ENCODE measurements at regions not wholly inside any gene's neighbourhood (a gene's known extent, or its start where the extent isn't known, plus 50 kb on each side); places are given as distances from the start of the nearest gene placed in this dataset.
"Not testable (repeated sequence)": the region's sequence is repeated elsewhere in the genome, so short reads cannot be mapped to it uniquely, and the experiment has no call there.

DNA sequence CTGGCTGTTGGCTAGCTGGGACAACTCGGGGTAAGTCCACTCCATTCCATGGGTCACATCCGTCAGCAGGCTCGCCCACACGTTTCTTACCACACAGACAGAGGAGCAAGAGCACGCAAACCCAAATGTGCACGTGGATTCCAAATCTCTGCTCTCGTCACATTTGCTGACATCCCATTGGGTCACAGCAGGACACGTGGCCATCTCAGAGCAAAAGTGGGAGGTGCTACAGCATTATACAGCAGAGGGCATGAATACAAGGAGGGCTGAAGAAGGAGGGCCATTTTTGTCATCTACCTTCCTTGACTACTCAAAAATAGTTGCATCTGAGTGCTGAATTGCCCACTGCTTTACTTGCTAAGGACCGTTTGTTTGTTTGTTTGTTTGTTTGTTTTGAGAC, 84.7 kb downstream of the RBBP6 start:
- no peak for DNase-seq

DNA sequence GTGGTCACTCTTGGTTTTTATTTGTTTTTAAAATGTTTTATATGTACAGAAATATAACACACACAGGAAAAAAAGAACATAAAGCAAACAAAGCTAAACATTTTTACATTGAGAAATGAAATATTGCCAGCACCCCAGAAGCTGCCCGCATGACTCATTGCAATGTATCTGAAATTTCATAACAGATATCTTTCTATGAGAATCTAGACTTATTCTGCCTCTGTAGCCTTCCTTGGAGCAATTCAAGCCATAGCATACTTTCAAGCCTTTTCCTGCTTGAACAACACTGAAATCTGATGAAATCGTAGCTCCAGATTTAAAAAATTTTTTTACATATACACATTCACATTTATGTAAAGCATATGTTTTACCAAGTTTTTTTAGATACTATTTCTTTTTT, 86.9 kb downstream of the RBBP6 start:
- peak; percentile 62 for DNase-seq

DNA sequence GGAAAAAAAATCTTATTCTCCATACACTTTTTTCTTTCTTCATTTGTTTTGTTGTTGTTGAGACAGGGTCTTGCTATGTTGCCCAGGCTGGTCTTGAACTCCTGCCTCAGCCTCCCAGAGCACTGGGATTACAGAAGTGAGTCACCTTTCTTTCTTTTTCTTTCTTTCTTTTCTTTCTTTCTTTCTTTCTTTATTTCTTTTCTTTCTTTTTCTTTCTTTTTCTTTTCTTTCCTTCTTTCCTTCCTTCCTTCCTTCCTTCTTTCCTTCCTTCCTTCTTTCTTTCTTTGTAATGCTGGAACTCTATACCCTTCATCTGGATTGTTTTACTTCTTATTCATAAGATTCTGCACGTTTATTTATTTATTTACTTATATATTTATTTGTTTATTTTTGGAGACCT, 94.5 kb upstream of the TNRC6A start:
- no peak for DNase-seq

DNA sequence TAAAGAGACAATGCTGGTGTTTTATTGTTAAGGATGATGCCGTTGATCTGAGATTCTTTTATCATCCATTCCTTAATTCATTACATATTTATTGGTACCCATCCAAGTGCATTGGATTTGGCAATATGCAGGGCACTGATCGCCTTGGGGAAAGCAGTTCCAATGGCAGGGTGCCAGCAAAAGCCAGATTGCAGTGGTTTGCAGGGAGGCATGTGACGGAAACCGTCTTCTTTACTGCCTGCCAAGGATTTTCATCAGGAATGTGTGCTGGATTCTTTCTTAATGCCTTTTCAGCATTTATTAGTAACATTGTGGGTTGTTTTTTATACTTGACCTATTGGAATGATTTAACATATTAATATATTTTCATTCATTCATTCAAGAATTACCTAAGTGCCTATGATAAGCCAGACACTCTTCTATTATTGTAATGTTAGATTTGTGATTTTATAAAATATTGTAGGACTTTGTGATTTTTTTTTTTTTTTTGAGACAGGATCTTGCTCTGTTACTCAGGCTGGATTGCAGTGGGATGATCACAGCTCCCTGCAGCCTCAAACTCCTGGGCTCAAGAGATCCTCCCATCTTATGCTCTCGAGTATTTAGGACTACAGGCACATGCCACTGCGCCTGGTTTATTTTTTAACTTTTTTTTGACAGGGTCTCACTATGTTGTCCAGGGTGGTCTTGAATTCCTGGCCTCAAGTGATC, 93.4 kb upstream of the TNRC6A start:
- DNase-seq, result peak; percentile 91

DNA sequence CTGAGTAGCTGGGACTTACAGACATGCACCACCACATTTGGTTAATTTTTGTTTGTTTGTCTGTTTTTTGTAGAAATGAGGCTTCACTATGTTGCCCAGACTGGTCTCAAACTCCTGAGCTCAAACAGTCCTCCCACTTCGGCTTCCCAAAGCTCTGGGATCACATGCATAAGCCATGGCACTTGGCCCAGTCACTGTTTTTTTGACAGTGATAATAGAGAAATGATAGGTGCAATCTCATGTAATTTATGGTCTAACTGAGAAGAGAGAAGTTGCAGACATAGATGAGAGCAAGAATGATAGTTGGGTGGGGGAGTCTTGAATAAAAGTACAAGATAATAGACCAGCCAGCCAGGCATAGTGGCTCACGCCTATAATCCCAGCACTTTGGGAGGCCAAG, 89.7 kb upstream of the TNRC6A start:
- DNase-seq, result no peak

DNA sequence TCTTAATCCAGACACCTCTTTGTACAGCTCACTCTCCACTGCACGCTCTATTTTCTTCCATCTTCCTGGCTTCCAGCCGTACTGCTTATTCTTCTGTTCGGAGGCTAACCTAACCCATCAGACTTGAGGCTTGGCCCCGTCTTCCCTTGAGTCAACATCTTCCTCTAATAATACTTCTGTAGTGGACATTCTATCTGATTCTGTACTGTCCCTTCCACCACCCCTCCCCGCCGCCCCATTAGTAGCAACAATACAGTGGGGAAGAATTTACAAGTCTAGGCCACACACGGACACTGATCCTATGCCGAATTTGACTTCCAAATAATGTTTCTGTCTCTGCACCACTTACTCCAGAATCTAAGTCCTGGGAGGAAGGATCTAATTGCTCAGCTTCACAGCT, 86.0 kb upstream of the TNRC6A start:
- no peak for DNase-seq

DNA sequence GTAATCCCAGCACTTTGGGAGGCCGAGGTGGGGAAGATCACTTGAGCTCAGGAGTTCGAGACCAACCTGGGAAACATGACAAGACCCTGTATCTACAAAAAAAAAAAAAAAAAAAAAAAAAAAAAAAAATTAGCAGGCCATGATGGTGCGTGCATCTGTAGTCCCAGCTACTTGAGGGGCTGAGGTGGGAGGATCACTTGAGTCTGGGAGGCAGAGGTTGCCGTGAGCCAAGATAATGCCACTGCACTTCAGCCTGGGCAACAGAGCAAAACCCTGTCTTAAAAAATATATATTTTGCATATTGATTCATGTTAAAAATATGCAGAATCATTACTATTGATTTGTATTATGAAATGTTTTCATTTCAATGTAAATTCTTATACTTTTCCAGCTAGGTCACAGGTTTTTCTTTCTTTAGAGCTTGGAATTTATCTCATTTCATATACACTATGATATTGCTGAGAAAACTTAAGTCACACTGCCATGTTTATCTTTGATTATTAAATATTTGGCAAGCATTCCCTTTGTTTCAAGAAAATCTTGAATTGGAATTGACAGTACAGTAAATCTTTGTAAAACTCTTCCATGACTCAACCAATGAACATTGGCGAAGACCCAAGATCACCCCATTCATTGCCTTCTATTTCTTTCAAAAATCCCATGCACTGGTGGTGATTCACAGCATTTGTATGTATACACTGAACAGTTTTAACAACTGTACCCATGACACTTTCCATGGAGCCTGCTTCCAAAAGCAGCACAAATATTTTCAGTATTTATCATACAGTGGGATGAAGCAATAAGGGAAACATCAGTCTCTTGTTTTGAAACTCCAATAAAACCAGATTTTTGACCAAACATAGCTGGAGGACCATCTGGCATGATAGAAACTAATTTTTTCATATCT, 83.5 kb upstream of the TNRC6A start:
- DNase-seq, result peak; percentile 97

DNA sequence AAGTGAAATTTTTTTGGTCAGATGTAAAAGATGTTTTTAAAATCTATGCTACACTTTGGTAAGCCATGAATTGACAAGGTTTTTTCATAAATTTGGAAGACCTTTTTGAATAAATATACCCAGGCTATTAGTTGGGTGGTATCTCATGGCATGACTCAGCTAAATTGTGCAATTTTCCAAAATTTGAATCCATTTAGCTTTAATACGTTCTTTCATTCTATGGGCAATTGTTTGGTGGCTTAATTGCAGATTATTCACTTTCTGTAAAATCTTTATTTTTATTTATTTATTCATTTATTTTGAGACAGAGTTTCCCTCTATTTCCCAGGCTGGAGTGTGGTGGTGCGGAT, 82.8 kb upstream of the TNRC6A start:
- DNase-seq, result no peak

DNA sequence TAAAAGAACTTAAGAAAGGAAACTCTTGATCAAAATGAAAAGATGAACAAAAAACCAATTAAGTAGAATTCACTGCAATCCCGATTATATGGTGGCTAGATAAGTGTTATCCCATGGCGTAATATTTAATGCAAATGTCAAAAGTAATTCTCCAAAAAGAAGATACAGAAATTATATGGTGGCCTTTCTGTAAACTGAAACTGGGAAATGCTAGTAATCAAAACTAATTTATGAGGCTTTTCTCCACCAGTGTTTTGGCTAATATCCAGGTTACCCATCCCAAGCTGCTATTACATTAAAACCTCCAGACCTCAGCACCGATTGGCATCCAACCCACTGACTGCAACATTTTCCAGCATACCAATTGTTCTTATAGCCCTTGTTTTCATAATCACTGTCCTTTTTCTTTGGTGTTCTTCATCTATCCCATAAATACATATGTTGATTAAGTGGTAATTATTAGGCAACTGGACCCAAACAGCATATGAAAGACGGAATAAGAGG, 77.2 kb upstream of the TNRC6A start:
- DNase-seq, result no peak

DNA sequence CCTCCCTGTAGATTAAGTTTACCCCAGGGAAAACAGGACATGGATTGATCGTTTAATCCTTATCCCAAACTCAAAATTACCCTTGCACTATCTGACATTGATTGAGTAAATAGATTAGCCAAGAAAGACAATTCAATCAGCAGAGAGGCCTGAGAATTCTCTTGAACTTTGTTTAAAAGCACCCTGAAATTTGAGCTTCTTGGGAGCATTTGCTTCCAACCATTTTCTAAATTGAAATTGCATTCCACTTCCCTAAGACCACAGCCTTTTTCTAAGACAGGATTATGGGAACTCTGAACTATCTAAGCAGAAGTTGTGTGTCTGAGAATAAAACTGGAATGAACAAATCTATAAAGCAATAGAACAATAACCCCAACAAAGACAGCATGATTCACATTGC, 76.6 kb upstream of the TNRC6A start:
- DNase-seq, result no peak

DNA sequence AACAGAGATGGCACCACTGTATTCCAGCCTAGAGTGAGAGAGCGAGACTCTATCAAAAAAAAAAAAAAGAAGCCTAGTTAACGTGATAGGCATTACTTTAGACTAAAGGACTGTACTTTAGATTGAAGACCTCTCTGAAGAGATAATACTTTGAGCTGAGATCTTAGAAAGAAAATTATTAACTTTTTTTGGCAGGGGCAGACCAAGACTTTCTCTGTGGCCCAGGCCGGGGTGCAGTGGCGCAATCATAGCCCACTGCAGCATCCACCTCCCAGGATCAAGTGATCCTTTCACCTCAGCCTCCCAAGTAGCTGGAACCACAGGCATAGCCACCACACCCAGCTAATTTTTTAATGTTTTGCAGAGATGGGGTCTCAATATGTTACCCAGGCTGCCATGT, 75.7 kb upstream of the TNRC6A start:
- DNase-seq, result no peak

DNA sequence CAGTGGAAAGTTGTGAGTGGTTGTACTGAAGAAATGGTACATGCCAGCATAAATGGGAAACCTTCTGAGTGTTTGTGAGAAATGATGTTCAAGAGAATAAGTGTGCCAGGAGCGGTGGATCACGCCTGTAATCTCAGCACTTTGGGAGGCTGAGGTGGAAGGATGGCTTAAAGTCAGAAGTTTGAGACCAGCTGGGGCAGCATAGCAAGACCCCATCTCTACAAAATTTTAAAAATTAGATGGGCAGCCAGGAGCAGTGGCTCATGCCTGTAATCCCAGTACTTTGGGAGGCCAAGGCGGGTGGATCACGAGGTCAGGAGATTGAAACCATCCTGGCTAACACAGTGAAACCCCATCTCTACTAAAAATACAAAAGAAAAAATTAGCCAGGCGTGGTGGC, 63.5 kb upstream of the TNRC6A start:
- not testable (repeated sequence) for DNase-seq

DNA sequence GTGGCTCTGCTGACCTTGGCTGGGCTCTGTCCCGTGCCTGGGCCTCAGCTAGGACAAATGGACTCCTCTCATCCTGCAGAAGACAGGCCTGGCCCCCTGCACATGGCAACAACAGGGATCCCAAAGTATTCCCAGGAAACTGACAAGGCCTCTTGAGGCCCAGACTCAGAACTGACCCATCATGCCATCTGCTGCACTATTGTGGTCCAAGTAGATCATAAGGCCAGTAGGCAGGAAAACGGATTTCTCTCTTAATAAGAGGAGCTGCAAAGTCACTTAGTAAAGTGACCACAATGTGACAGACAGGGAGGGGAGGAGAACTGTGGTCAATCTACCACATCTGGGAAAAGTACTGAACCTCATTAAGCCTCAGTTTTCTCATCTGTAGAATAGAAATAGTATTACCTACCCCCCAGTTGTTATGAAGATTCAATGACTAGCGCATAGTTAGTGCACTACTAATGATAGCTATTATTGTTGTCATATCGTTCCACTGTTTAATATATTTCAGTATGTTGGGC, 62.1 kb upstream of the TNRC6A start:
- no peak for DNase-seq

DNA sequence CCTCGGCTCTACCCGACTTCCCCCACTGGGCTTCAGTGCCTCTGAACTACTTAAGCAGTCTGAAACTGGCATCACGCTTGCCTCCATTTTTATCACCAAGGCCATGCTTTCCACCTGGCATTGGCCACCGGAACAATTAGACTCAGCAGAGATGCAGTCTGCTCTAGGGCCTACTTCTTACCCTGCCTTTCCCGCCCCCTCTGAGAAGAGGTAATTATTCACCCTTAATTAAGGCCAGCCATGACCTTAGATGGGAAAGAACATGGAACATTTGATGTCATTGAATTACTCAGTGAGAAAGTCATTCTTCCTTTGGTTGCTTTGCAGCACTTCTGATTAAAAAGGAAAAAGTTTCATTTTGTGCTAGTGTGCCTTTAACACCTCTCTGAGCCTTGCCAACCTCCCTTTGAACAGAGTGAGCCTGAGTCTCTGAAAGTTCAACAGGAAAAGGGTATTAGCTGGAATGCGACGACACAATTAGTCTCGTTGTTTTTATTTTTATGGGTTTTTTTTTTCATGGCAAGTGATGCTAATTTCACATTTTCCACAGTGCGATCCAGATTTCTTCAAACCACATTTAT, 60.9 kb upstream of the TNRC6A start:
- DNase-seq, result no peak

DNA sequence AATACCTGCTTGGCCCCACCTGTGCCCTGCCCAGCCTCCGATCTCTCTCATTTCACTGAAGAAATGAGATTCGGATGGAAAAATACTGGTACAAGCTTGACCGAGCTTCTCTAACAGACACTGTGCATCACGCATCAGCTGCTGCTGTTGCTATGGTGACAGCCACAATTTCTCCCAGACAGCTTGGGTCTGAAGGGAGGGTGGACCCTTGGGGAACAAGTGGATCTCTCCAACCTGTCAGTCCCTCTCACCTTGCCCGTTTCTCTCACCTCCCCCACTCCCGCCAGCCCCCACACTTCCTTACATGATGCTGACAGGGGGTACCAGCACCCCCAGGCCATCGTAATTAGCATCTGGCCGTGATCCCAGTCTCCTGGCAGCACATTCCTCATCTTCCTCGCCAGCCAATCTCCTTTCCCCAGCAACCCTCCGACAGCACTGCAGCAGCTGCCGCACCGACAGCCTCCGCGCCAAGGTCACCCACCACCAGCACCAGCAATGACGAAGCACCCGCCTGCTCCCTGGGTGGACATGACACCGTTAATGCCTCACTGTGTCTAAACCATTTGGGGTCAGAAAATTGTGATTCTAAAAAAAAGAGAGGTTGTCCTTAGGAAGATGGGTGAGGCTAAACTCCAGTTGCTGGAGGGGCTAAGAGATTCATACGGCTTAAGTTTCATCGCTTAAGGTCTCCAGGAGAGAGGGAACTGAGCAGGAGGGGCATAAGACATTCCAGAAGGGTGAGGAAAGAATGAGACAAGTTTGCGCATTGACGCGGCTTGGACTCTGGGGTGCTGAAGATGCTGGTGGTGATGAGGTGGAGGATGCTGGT, 58.6 kb upstream of the TNRC6A start:
- DNase-seq, result peak; percentile 89

DNA sequence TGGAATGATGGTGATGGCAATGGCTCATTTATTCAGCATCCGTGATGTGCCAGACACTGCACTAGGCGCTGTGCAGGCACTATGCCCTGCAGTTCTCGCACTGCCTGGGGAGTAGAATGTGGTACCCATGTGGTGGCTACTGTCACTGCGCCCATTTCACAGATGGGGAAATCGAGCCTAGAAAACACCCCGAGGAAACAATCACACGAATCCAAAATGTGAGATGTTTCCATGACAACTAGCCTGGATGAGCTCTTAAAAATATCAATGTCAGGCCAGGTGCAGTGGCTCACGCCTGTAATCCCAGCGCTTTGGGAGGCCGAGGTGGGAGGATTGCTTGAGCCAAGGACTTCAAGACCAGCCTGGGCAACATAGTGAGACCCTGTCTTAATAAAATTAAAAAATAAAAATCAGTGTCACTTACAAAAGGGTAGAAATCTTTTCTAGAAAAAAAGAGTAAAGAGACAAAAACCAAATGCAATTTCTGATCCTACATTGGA, 57.9 kb upstream of the TNRC6A start:
- DNase-seq, result no peak

DNA sequence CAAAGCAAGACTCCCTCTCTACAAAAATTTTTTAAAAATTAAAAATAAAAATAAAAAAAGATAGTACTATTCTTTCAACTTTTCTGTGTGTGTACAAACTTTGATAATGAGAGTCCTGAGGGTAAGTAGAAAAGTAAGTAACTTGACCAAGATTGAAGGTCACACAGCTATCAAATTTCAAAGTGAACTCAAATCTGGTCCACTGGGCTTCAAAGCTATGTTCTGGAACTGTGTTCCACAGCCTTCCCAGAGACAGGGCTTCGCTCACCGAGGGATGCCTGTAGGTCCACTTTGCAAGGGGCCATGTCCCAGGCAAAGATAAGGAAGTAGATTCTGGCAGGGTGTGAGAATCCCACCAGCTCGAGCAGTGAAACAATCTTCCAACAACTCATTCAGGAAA, 56.3 kb upstream of the TNRC6A start:
- no peak for DNase-seq

DNA sequence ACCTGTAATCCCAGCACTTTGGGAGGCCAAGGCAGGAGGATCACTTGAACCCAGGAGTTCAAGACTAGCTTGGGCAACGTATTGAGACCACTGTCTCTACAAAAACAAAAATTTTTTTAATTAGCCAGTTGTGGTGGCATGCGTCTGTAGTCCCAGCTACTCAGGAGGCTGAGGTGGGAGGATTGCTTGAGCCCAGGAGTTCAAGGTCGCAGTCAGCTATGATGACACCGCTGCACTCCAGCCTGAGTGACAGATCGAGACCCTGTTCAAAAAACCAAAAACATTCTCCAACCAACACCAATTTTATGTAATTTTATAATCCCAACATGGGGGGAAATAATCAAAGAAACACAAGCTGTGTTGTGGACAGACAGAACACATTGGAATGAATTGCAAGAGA, 54.6 kb upstream of the TNRC6A start:
- no peak for DNase-seq

DNA sequence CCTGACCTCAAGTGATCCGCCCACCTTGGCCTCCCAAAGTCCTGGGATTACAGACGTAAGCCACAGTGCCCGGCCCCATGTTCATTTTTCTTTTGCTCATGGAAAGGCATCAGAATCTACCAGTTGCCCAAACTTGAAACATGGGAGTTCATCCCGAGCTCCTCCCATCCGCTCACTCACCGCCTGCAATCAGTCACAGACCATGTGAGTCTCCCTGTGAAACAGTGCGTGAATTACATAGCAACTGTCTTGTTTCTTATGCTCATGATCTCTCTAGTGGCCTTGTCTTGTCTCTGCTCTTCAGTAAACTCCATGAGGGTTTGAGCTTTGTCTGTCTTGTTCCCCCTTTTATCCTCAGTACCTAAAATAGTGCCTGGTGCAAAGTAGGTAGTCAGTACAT, 52.1 kb upstream of the TNRC6A start:
- no peak for DNase-seq
